ENCODE measurements at regions not wholly inside any gene's neighbourhood (a gene's known extent, or its start where the extent isn't known, plus 50 kb on each side); places are given as distances from the start of the nearest gene placed in this dataset.

DNA sequence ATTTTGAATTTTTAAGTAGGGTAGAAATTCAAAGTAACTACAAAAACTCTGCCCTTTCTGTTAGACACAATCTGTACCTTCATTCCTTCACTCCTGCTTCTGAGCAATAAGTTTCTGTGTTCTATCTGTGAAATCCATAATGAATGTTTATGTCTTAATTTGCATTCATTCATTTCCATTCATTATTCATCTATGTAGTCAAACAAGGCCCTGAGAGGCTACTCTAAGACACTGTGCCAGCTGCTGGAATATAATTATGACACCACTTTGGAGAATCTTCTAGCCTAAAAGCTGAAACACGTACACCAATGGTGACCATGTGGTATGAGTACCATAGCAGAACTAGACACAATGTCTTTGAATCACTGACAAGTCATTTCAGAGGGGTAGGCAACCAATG lies 199.9 kb upstream of the FAR2 start:
- DNase-seq, result no peak

GRCh38 chr12:28950049-28950448 lies 199.0 kb upstream of the FAR2 start:
- no peak for DNase-seq

DNA sequence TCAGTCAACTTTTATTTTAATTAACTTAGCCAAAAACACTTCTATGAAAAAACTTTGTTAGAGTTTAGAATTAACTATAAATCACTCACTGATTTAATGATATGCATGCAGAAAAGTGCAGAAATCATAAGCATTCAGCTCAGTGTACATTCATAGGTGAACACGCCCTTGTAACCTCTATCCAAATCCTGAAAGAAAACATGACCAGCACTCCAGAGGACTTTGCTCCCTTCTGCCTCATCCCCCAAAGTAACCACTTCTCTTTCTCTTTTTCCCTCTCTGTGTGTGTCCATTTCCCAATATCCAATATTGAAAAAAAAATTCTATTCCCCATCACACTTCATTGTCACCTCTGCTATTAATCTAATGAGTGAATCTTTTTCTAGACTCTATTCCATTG lies 197.1 kb upstream of the FAR2 start:
- no peak for DNase-seq

GRCh38 chr12:28954333-28954732 lies 194.7 kb upstream of the FAR2 start:
- no peak for DNase-seq

DNA sequence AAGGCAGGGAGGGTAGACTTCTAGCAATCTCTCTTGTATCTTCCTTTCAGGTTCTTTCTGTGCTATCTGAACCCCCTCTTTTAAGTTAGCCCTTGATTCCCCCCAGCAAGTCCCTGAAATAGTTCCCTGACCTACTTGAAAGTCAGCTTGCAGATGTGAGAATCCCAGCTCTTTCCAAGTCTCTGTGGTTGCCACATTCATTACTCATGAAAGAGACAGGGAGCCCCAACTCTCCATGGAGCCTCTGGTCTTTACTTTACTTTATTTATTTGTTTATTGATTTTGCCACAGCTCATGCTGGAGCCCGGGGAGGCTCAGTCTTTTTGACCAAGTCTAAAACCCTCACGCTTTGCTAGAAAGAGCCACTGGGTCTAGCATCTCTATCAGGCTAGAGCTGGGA lies 193.6 kb upstream of the FAR2 start:
- DNase-seq, result no peak

DNA sequence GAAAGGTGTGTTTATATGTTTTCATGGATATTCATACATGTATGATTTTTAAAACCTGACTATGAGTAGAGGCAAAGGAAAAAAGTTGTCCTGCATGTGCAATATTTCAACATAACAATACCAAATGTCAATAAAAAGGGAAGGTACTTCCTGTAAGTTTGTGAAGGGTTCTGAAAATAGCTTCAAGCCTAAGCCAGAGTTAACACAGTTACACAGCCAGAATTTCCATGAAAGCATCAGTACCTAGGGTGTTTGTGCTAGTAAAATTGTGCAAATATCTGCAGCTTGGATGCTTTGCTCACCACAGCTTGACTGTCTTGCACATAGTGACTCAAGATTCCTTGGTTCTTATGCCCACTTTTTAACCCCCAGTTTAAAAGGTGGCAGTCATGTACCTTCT lies 193.1 kb upstream of the FAR2 start:
- no peak for DNase-seq

DNA sequence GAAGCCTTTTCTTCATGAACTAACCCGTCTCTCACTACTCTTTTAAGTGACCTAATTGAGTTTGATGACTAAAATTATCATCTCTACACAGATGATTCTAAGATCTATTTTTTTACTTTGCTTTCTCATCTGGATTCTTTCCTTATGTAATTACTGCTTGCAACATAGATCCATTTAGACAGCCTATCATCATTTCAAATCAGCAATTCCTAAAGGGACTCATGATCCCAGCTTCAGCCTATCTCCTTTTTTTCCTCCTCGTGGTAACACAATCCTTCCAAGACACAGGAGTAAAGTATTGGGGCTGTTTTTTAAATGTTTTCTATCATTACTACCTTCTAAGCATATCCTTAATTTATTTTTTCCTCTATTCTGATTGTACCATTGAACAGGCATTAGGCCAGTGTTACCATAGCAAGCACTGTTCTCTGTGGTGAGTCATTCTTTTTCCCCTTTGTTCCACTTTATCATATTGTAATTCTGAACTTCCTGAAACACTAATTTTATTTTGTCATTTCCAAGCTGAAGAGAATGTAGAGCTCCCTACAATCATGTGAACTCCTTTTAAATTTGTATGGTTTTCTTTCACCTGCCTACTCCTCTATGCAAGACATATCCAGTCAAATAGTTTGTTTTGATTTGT lies 190.4 kb upstream of the FAR2 start:
- DNase-seq, result no peak

GRCh38 chr12:28961948-28962384 lies 187.1 kb upstream of the FAR2 start:
- no peak for DNase-seq

DNA sequence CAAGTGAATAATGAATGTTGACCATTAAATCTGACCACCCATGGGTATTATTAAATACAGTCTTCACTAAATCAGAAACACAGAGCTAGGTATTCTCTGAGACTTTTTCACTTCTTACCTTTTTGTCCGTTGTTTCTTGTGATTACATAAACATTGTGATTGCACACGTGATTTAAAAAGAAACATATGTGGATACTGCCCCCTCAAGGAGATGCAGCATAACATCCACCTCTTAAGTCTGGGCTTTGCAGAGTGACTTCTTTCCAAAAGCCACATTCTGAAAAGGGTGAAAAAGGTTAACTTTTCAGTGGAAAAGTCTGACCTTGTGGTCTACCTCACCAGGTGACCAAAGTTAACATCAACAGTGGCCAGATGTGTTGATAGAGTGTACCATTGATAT lies 185.5 kb upstream of the FAR2 start:
- no peak for DNase-seq

DNA sequence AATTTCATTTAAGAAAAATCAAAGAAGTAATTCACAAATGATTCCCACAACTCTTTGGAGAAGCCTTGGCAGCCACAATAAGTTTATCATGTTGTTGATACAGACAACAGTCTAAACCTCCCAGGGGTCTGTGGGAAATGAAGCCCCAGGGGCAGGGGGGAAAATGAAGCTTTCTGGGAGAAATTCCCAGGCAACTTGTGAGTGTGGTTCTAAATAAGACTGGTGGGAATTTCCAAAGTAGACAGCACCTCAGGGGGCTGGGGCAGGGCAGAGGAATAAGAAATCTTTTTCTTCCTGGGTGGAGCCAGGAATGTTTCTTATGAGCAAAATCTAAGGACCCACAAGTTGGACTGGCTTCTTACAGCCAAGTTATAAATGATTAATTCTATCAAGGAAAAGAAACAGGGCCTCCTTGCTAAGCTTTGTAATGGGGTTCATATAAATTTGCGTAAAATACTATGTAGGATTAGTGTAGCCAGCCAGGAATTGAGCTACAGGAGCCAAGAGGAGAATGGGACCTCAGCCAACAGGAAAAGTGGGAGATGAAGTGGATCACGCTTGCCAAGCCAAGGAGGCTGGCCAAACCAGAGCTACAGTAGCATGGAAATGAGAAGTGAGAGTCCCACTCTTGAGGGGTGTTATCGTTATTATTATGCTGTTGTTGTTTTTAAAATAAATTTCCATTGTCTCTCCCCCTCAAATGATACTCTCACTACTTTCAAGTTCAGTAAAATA lies 182.9 kb upstream of the FAR2 start:
- no peak for DNase-seq

DNA sequence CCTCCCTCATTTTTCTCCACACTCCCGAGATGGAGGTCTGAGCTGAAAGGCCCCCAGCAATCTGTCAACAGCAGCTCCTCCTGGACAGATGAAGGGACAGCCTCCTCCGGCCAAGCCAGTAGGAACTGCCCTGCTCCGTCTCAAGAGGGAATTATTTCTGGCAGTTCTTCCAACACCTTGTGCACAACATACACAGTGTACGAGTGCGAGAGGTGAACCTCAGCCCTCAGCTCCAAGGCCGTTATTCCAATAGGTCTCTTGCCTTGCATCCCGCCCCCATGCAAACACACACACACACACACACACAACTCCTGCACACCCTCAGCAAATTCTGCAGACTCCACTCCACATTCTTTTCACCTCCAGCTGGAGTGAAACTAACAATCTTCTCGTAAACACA lies 181.7 kb upstream of the FAR2 start:
- no peak for DNase-seq

- no peak for DNase-seq
Measured at GRCh38 chr12:28973491-28973890, 175.6 kb upstream of the FAR2 start.

DNA sequence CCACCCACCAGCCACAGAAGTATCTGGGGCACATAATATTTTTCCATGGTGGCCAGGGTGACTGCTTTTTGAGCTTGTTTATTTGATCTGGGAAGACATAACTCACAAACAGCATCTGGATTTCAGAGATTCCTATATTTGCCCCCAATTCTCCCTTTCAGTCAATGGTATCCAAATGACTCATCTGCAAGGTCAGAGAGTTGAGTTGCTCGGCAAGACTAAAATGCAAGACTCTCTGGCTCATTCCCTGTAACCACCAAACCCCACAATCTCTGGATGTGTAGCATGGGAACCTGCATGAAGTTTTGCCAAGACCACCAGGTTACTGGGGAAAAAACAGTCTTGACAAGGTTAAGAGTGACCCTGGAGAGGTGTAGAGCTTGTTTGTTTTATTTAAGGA lies 174.9 kb upstream of the FAR2 start:
- DNase-seq, result no peak

DNA sequence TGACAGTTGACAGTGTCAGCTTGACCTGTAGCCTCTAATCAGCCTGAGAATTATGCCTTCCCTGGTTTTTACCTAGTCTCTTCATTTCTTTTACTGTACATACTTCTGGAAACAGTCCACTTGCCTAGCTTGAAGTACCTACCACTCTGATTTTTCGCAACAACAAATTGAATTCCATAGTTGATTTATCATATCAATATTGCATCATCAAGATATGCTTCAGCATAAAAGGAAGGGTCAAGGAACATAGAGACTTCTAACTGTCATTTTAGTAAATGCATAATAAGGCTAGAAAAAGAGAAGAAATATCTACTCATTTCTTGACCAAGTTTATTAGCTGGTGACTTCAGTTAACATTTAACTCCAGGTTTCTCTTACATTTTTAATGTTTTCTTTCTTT lies 174.2 kb upstream of the FAR2 start:
- DNase-seq, result no peak

DNA sequence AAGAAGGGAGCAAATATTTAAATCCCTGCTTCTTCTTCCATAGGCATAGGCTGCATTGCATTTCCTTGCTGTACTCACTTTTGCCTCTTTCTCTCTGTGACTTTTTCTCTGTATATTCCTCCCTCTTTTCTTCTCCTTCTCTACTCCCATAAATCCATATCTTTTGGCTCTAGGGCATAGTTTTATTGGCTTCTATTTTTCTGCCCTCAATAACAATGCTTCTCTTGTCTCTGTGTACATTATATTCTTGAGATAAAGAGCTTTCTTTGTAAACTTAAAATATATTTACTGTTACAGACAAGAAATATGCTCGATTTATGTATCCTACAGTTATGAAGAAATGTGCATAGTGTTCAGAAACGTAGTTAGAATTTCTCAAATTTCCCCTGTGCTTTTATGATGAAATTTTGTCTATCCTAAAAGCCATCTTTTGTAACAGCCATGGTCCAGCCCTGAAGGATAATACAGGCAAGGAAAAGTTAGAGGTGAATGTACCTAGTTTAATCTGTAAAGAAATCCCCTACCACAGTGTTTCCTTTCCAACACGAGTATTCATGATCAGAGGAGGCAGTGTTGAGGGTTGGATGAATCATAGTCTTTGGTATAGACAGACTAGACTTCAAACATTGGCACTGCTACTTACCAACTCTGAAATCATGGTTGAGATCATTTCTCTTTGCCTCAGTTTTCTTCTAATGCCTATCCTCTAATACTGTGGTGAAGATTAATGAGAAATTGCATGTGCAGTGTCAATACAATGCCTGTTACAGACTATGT lies 173.3 kb upstream of the FAR2 start:
- DNase-seq, result no peak

DNA sequence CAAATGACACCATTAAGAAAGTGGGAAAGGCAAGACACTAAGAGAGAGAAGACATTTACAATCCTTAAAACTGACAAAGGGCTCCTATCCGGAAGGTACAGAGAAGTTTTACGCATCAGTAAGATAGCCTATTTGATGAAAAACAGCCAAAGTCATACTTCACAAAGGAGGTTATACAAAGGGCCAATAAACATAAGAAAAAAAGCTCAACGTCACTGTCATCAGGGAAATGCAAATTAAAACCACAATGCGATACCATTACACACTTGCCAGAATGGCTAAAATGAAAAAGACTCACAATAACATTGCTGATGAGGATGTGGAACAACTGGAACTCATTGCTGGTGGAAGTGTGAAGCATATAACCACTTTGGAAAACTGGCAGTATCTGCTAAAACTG lies 168.6 kb upstream of the FAR2 start:
- no peak for DNase-seq

GRCh38 chr12:28987538-28988324 lies 161.3 kb upstream of the FAR2 start:
- no peak for DNase-seq

DNA sequence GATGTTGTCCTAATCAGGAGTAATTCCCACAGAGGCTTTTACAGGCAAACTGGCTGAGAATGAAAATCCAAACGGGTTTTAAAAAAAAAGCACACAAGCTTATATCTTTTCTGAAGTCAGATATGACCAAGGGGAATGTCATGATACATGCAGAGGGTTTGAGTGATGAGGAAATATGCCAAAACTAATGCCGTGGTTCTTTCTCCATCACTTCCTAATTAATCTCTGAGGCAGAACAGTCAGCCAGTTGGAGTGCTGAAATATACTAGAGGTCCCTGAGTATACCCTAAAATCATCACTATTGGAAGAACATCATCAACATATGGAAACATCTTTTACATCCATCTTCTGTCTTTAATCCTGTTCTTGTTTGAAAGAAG lies 160.8 kb upstream of the FAR2 start:
- DNase-seq, result no peak

DNA sequence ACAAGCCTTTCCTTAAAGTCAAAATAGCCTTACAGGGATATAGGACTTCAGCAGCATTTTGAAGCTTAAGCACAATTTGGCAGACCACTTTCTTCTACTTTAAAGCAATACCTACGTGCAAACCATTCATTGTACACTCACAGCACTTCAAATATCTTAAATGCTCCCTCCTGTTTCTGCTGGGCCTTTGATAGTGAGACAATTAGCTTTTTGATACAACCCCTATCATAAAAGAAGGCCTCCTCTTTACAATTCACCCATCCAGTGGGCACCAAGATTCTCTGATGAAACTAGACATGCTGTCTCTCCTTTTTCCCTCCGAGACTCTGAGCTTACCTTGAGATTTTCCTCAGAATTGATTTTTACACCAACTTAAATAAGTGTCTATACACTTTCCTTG lies 157.5 kb upstream of the FAR2 start:
- no peak for DNase-seq

- DNase-seq, result no peak
Measured at GRCh38 chr12:28993720-28994119, 155.4 kb upstream of the FAR2 start.

GRCh38 chr12:28994179-28994715 lies 154.8 kb upstream of the FAR2 start:
- no peak for DNase-seq

- DNase-seq, result no peak
Measured at GRCh38 chr12:28996688-28997087, 152.4 kb upstream of the FAR2 start.

DNA sequence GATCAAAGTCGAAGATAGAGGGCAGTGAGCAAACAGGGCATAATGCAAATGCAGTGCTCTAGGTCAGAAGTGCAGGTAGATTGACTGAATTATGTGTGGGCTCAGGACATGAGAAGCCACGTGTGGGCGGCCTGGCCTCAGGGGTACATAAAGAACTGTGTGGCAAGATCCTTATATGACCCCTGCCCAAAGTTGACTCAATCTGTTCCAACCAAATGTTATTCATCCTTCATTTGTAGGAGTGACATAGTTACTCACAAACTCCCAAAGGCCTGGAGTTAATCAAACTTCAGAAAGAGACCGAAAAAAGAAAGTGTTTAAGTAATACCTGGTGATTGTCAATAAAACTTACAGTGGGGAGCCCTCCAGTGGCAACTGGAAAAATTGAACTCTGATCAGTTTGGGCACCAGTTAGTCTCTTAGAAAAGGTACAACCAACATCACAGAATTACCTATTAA lies 150.4 kb upstream of the FAR2 start:
- no peak for DNase-seq

All from NCI-H1930 (cell line).